ENCODE measurements at regions not wholly inside any gene's neighbourhood (a gene's known extent, or its start where the extent isn't known, plus 50 kb on each side); places are given as distances from the start of the nearest gene placed in this dataset.

DNA sequence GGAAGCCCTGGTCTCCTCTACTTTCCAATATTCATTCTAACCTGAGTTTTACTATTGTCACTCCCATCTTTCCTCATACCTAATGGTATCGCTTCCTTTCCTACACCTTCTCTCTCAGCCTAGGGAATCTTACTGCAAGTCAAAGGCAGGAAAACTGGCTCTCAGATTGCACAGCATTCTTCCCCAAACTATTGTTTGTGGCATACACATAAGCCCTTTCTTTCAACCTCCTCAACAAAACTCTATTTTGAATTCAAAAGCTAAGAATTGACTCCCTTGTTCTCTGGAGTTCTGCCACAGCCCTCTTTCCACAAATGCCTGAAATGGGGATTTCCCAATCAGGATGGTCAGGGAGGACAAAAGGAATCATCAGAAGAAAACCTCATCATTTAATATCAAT lies 181.5 kb downstream of the FAM76B start:
- no peak overlapping the region for H3K4me3 ChIP-seq (ENCODE audit: control extremely low read depth in 1 of 5, extremely low read depth in 1 of 5, insufficient read depth in 1 of 5, low read depth in 2 of 5, low read length in 4 of 5)
- H3K79me2 ChIP-seq (ENCODE audit: control insufficient read depth, insufficient read depth, low read length), result no peaks in the 10 kb centered on the region
- Mint-ChIP-seq H3K27me3 (no peaks in the 10 kb centered on the region), H3K4me3 (no peak overlapping the region), H3K9me3 (ENCODE audit: insufficient read depth) (peaks cover 2% of the 10 kb centered on the region), H3K4me1 (peaks cover 18% of the 10 kb centered on the region), H3K27ac (no peak overlapping the region)
- ChIA-PET POLR2A (no interaction called here), CTCF (no interaction called here)
- no peak overlapping the region for H3K4me2 ChIP-seq (replicated peaks; ENCODE audit: low read depth, low read length, poor library complexity, severe bottlenecking)
- no peak overlapping the region for H2AFZ ChIP-seq (ENCODE audit: insufficient read depth, low read depth, low read length, poor library complexity, severe bottlenecking)
- no peak overlapping the region for H3K27ac ChIP-seq (ENCODE audit: low read length in 2 of 2)
- H3K9ac ChIP-seq (ENCODE audit: low read length), result no peak overlapping the region
- H4K20me1 ChIP-seq (ENCODE audit: control insufficient read depth, insufficient read depth, low read length, poor library complexity, severe bottlenecking), result no peaks in the 10 kb centered on the region
- peaks cover 7 to 8% of the 10 kb centered on the region in 2 donors for H3K4me1 ChIP-seq (ENCODE audit: control insufficient read depth in 2 of 2, insufficient read depth in 2 of 2, low read length in 2 of 2)
- no peak for TF ChIP-seq CTCF (IDR thresholded peaks at IDR 0.05)
- no peak for TF ChIP-seq EZH2 (IDR thresholded peaks at IDR 0.05; ENCODE audit: borderline replicate concordance, insufficient read depth, low read depth, low read length, poor library complexity, severe bottlenecking)
- H3K27me3 ChIP-seq (replicated peaks in 1 of 4; ENCODE audit: control extremely low read depth in 1 of 4, control insufficient read depth in 3 of 4, insufficient read depth in 4 of 4, low read length in 3 of 4), result no peaks in the 10 kb centered on the region
- no peaks in the 10 kb centered on the region for H3K9me3 ChIP-seq (ENCODE audit: control extremely low read depth in 1 of 3, control insufficient read depth in 2 of 3, insufficient read depth in 1 of 3, low read length in 2 of 3)
- DNase-seq, result no peak
- ATAC-seq (ENCODE audit: low read depth), result no peak
- H3K36me3 ChIP-seq (replicated peaks in 1 of 2; ENCODE audit: control extremely low read depth in 1 of 2, control insufficient read depth in 1 of 2, extremely low read depth in 1 of 2, insufficient read depth in 2 of 2, low read length in 1 of 2), result no peaks in the 10 kb centered on the region
- WGBS (ENCODE audit: insufficient coverage), result 100% methylated on average over 1 of the region's 1 CpG
- intact Hi-C loops (cut with micrococcal nuclease), result loop anchor here (10.0 kb wide), 1 partner anchor 157 kb away; no protein-coding TSS in a partner anchor

DNA sequence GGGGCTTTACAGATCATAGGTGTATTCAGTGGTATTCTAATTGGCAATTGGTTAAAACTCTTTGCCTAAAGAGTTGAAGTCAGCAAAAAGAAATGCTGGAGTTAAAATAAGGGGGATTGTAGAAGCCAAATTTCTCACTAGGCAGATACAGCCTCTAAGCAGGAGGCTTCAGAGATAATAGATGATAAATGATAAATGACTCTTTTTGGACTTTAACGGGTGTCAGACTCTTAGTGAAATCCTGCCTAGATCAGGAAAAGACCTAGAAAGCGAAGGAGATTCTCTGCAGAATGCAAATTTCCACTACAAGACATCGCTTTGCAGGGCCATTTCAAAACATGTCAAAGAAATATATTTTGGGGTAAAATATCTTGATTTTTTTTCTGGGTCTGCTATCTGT lies 182.8 kb downstream of the FAM76B start:
- no peak overlapping the region for H3K27ac Mint-ChIP-seq
- no peaks in the 10 kb centered on the region for H3K27me3 Mint-ChIP-seq
- ChIA-PET CTCF (no interaction called here), POLR2A (no interaction called here)
- H3K4me3 ChIP-seq (ENCODE audit: control extremely low read depth in 1 of 5, extremely low read depth in 1 of 5, insufficient read depth in 1 of 5, low read depth in 2 of 5, low read length in 4 of 5), result no peak overlapping the region
- H3K79me2 ChIP-seq (ENCODE audit: control insufficient read depth, insufficient read depth, low read length), result no peaks in the 10 kb centered on the region
- ATAC-seq (ENCODE audit: low read depth) (no peak), DNase-seq (no peak)
- no peaks in the 10 kb centered on the region for H3K27me3 ChIP-seq (replicated peaks in 1 of 4; ENCODE audit: control extremely low read depth in 1 of 4, control insufficient read depth in 3 of 4, insufficient read depth in 4 of 4, low read length in 3 of 4)
- no peaks in the 10 kb centered on the region for H4K20me1 ChIP-seq (ENCODE audit: control insufficient read depth, insufficient read depth, low read length, poor library complexity, severe bottlenecking)
- H3K9me3 ChIP-seq (ENCODE audit: control extremely low read depth in 1 of 3, control insufficient read depth in 2 of 3, insufficient read depth in 1 of 3, low read length in 2 of 3), result no peaks in the 10 kb centered on the region
- no peak overlapping the region for H3K4me2 ChIP-seq (replicated peaks; ENCODE audit: low read depth, low read length, poor library complexity, severe bottlenecking)
- TF ChIP-seq EZH2 (IDR thresholded peaks at IDR 0.05; ENCODE audit: borderline replicate concordance, insufficient read depth, low read depth, low read length, poor library complexity, severe bottlenecking) (no peak), CTCF (IDR thresholded peaks at IDR 0.05) (no peak)
- H3K9ac ChIP-seq (ENCODE audit: low read length), result no peak overlapping the region
- no peaks in the 10 kb centered on the region for H3K36me3 ChIP-seq (replicated peaks in 1 of 2; ENCODE audit: control extremely low read depth in 1 of 2, control insufficient read depth in 1 of 2, extremely low read depth in 1 of 2, insufficient read depth in 2 of 2, low read length in 1 of 2)
- 100% methylated on average over 1 of the region's 3 CpGs for WGBS (ENCODE audit: insufficient coverage)
- peaks cover 18% of the 10 kb centered on the region for H3K4me1 Mint-ChIP-seq
- intact Hi-C loops (cut with micrococcal nuclease), result loop anchor here (10.0 kb wide), 1 partner anchor 158 kb away; no protein-coding TSS in a partner anchor
- H3K4me1 ChIP-seq (ENCODE audit: control insufficient read depth in 2 of 2, insufficient read depth in 2 of 2, low read length in 2 of 2), result peaks cover 7 to 8% of the 10 kb centered on the region in 2 donors
- peaks cover 2% of the 10 kb centered on the region for H3K9me3 Mint-ChIP-seq (ENCODE audit: insufficient read depth)
- H3K27ac ChIP-seq (ENCODE audit: low read length in 2 of 2), result no peak overlapping the region
- H2AFZ ChIP-seq (ENCODE audit: insufficient read depth, low read depth, low read length, poor library complexity, severe bottlenecking), result no peak overlapping the region
- no peak overlapping the region for H3K4me3 Mint-ChIP-seq

All from B cell (primary cell).